SK-N-MC (cell line): ENCODE measurements at regions not wholly inside any gene's neighbourhood (a gene's known extent, or its start where the extent isn't known, plus 50 kb on each side); places are given as distances from the start of the nearest gene placed in this dataset.

Experiments used
- EZH2 ChIP-seq: fragments of 200-600 bp; sonication (generic); IDR thresholded peaks from one replicate; pipeline ENCODE4 v1.6.1; 2017; ENCODE audit warnings: antibody characterized with exemption
- FOXP2 ChIP-seq: optimal IDR thresholded peaks from 2 replicates; pipeline ENCODE3; 2011; ENCODE audit warnings: mild to moderate bottlenecking, moderate library complexity; ENCODE audit not compliant: insufficient read depth; ENCODE audit errors: extremely low read length, control extremely low read depth
- POLR2AphosphoS5 ChIP-seq: IDR thresholded peaks from 2 replicates; pipeline ENCODE4 v1.6.1; 2012; ENCODE audit warnings: mild to moderate bottlenecking, low read depth, low read length, borderline replicate concordance

GRCh38 chr5:109531262-109531661 lies 121.5 kb upstream of the PJA2 start:
- no peak for TF ChIP-seq EZH2
- TF ChIP-seq POLR2AphosphoS5, result no peak
- TF ChIP-seq FOXP2, result no peak
